ENCODE measurements at regions not wholly inside any gene's neighbourhood (a gene's known extent, or its start where the extent isn't known, plus 50 kb on each side); places are given as distances from the start of the nearest gene placed in this dataset.

DNA sequence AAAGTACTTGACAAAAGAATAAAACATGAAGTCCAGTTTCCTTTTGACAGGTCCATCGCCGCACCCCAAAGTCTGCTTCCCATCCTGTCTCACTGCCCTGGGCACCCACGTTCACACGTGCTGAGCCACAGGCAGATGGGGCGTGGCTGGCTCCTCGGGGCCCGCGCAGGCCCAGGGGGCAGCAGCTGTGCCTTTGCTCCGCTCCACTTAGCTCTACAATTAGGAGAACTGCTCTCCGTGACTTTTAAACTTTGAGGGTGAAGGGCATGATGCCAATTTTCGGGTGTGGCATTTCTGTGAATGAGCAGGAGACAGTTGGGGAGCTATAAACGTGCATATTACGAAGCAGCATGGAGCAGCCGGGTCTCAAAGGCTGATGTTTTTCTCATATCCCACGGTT lies 152.4 kb downstream of the TDRD15 start:
- H3K9me3 ChIP-seq (ENCODE audit: control insufficient read depth, insufficient read depth, low read depth, low read length) = no peaks in the 10 kb centered on the region
- in situ Hi-C loops (cut with HindIII; ENCODE audit: low pct_unique_long_range_greater_than_20kb, low sequenced_read_pairs) (no loop called here), intact Hi-C loops (cut with micrococcal nuclease; ENCODE audit: unreplicated experiment) (no loop called here)
- ChIA-PET POLR2A (no interaction called here), CTCF (no interaction called here)
- ATAC-seq (no peak), DNase-seq (ENCODE audit: low read depth, low spot score) (no peak)
- H3K27ac ChIP-seq (ENCODE audit: low read length) = no peak overlapping the region
- H3K36me3 ChIP-seq (ENCODE audit: control insufficient read depth, insufficient read depth, low read length) = no peaks in the 10 kb centered on the region
- no peaks in the 10 kb centered on the region for H3K4me1 ChIP-seq (ENCODE audit: control insufficient read depth, insufficient read depth, low read length)
- BruUV-seq (replicated peaks) = no TSS peak
- no peaks in the 10 kb centered on the region; the same call in 1 of the 2 replicates for H3K27me3 ChIP-seq (ENCODE audit: control insufficient read depth, insufficient read depth, low read length)
- no peak overlapping the region for H3K4me3 ChIP-seq (ENCODE audit: low read depth in 2 of 2, low read length in 2 of 2)
- TF ChIP-seq SIN3A (IDR thresholded peaks at IDR 0.05; ENCODE audit: borderline replicate concordance, insufficient read depth, low read depth, low read length) (no peak), TCF7L2 (IDR thresholded peaks at IDR 0.05; ENCODE audit: low read depth, low read length) (no peak)
- TF ChIP-seq, protein P1, sequence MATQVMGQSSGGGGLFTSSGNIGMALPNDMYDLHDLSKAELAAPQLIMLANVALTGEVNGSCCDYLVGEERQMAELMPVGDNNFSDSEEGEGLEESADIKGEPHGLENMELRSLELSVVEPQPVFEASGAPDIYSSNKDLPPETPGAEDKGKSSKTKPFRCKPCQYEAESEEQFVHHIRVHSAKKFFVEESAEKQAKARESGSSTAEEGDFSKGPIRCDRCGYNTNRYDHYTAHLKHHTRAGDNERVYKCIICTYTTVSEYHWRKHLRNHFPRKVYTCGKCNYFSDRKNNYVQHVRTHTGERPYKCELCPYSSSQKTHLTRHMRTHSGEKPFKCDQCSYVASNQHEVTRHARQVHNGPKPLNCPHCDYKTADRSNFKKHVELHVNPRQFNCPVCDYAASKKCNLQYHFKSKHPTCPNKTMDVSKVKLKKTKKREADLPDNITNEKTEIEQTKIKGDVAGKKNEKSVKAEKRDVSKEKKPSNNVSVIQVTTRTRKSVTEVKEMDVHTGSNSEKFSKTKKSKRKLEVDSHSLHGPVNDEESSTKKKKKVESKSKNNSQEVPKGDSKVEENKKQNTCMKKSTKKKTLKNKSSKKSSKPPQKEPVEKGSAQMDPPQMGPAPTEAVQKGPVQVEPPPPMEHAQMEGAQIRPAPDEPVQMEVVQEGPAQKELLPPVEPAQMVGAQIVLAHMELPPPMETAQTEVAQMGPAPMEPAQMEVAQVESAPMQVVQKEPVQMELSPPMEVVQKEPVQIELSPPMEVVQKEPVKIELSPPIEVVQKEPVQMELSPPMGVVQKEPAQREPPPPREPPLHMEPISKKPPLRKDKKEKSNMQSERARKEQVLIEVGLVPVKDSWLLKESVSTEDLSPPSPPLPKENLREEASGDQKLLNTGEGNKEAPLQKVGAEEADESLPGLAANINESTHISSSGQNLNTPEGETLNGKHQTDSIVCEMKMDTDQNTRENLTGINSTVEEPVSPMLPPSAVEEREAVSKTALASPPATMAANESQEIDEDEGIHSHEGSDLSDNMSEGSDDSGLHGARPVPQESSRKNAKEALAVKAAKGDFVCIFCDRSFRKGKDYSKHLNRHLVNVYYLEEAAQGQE (IDR thresholded peaks at IDR 0.05; ENCODE audit: insufficient read depth in 1 of 2, low read depth in 2 of 2, low read length in 1 of 2) = no peak
- TF ChIP-seq, protein P2, sequence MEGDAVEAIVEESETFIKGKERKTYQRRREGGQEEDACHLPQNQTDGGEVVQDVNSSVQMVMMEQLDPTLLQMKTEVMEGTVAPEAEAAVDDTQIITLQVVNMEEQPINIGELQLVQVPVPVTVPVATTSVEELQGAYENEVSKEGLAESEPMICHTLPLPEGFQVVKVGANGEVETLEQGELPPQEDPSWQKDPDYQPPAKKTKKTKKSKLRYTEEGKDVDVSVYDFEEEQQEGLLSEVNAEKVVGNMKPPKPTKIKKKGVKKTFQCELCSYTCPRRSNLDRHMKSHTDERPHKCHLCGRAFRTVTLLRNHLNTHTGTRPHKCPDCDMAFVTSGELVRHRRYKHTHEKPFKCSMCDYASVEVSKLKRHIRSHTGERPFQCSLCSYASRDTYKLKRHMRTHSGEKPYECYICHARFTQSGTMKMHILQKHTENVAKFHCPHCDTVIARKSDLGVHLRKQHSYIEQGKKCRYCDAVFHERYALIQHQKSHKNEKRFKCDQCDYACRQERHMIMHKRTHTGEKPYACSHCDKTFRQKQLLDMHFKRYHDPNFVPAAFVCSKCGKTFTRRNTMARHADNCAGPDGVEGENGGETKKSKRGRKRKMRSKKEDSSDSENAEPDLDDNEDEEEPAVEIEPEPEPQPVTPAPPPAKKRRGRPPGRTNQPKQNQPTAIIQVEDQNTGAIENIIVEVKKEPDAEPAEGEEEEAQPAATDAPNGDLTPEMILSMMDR (IDR thresholded peaks at IDR 0.05) = no peak

- in situ Hi-C loops (cut with HindIII; ENCODE audit: low pct_unique_long_range_greater_than_20kb, low sequenced_read_pairs) = no loop called here
- BruUV-seq (replicated peaks) = no TSS peak
These were observed 153.6 kb downstream of the TDRD15 start for GRCh38 chr2:21277068-21278056.

More at GRCh38 chr2:21277068-21278056, 153.6 kb downstream of the TDRD15 start:
- CTCF ChIA-PET = no interaction called here
- H3K4me1 ChIP-seq (ENCODE audit: control insufficient read depth, insufficient read depth, low read length) = no peaks in the 10 kb centered on the region
- POLR2A ChIA-PET = no interaction called here
- H3K36me3 ChIP-seq (ENCODE audit: control insufficient read depth, insufficient read depth, low read length) = no peaks in the 10 kb centered on the region
- H3K4me3 ChIP-seq (ENCODE audit: low read depth in 2 of 2, low read length in 2 of 2) = no peak overlapping the region
- no peak for DNase-seq (ENCODE audit: low read depth, low spot score)
- no peak for ATAC-seq
- H3K27me3 ChIP-seq (ENCODE audit: control insufficient read depth, insufficient read depth, low read length) = no peaks in the 10 kb centered on the region; the same call in 1 of the 2 replicates
- H3K27ac ChIP-seq (ENCODE audit: low read length) = no peak overlapping the region
- intact Hi-C loops (cut with micrococcal nuclease; ENCODE audit: unreplicated experiment) = no loop called here
- TF ChIP-seq SIN3A (IDR thresholded peaks at IDR 0.05; ENCODE audit: borderline replicate concordance, insufficient read depth, low read depth, low read length) (no peak), TCF7L2 (IDR thresholded peaks at IDR 0.05; ENCODE audit: low read depth, low read length) (no peak), POLR2AphosphoS5 (IDR thresholded peaks at IDR 0.05; ENCODE audit: low read depth, low read length) (no peak)
- TF ChIP-seq, protein P2 (IDR thresholded peaks at IDR 0.05) = no peak
- TF ChIP-seq, protein P1 (IDR thresholded peaks at IDR 0.05; ENCODE audit: insufficient read depth in 1 of 2, low read depth in 2 of 2, low read length in 1 of 2) = no peak
- H3K9me3 ChIP-seq (ENCODE audit: control insufficient read depth, insufficient read depth, low read depth, low read length) = no peaks in the 10 kb centered on the region

All from Panc1 (cell line).